ENCODE measurements at regions not wholly inside any gene's neighbourhood (a gene's known extent, or its start where the extent isn't known, plus 50 kb on each side); places are given as distances from the start of the nearest gene placed in this dataset.

GRCh38 chr9:81113453-81114124, 575.8 kb downstream of the TLE1 start:
- peak overlapping the region; percentile 48 for H3K4me3 ChIP-seq (ENCODE audit: low read depth, low read length)
- peak; percentile 90 for DNase-seq (ENCODE audit: low read depth)
- peak; percentile 49; the same call in 1 of the 2 replicates for TF ChIP-seq MYC (IDR thresholded peaks at IDR 0.05; ENCODE audit: low read depth, low read length)
- TF ChIP-seq CTCF (IDR thresholded peaks at IDR 0.05; ENCODE audit: low read depth, low read length) = no peak
- TF ChIP-seq MAX (IDR thresholded peaks at IDR 0.05; ENCODE audit: low read depth, low read length) = peak; percentile 90

- TF ChIP-seq POLR2A (IDR thresholded peaks at IDR 0.05; ENCODE audit: extremely low read depth, insufficient read length) (no peak), CTCF (IDR thresholded peaks at IDR 0.05; ENCODE audit: low read depth, low read length) (no peak), MAX (IDR thresholded peaks at IDR 0.05; ENCODE audit: low read depth, low read length) (no peak), MYC (IDR thresholded peaks at IDR 0.05; ENCODE audit: low read depth, low read length) (no peak)
- DNase-seq (ENCODE audit: low read depth) = no peak
- H3K4me3 ChIP-seq (ENCODE audit: low read depth, low read length) = peak overlapping the region; percentile 48
Measured at GRCh38 chr9:81112627-81113452, 576.5 kb downstream of the TLE1 start.

- TF ChIP-seq MAX (IDR thresholded peaks at IDR 0.05; ENCODE audit: low read depth, low read length) (no peak), CTCF (IDR thresholded peaks at IDR 0.05; ENCODE audit: low read depth, low read length) (no peak), MYC (IDR thresholded peaks at IDR 0.05; ENCODE audit: low read depth, low read length) (no peak), POLR2A (IDR thresholded peaks at IDR 0.05; ENCODE audit: extremely low read depth, insufficient read length) (no peak)
- no peak for DNase-seq (ENCODE audit: low read depth)
- H3K4me3 ChIP-seq (ENCODE audit: low read depth, low read length) = no peak overlapping the region
Measured at GRCh38 chr9:81108821-81109220, 580.5 kb downstream of the TLE1 start.

GRCh38 chr9:81108391-81108790, 581.0 kb downstream of the TLE1 start:
- DNase-seq (ENCODE audit: low read depth) = no peak

More at GRCh38 chr9:81108391-81108790, 581.0 kb downstream of the TLE1 start:
- no peak overlapping the region for H3K4me3 ChIP-seq (ENCODE audit: low read depth, low read length)
- TF ChIP-seq CTCF (IDR thresholded peaks at IDR 0.05; ENCODE audit: low read depth, low read length) (no peak), MAX (IDR thresholded peaks at IDR 0.05; ENCODE audit: low read depth, low read length) (no peak), POLR2A (IDR thresholded peaks at IDR 0.05; ENCODE audit: extremely low read depth, insufficient read length) (no peak), MYC (IDR thresholded peaks at IDR 0.05; ENCODE audit: low read depth, low read length) (no peak)
